Middle frontal gyrus (tissue), 1 donor: ENCODE measurements at regions not wholly inside any gene's neighbourhood (a gene's known extent, or its start where the extent isn't known, plus 50 kb on each side); places are given as distances from the start of the nearest gene placed in this dataset.
"Not testable (repeated sequence)": the region's sequence is repeated elsewhere in the genome, so short reads cannot be mapped to it uniquely, and the experiment has no call there.

Experiments
- DNase-seq: peaks from one replicate; pipeline ENCODE4 v3.0.0-alpha.2; 2015; ENCODE audit warnings: low spot score; ENCODE audit errors: extremely low spot score

DNA sequence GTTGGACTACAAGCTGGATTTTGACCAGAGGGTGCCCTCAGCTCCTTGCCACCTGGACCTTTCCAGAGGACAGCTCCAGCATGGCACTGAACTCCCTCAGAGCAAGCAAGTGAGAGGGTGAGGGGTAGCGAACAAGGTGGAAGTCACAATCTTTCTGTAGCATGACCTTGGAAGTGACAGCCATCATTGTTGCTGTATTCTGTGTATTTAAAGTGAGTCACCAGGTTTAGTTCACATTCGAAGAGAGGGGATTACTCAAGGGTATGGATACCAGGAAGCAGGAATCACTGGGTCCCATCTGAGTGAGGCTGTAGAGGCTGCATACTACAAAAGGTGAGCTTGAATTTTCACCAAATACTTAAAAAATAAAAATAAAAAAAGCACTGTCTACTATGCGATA is 280.0 kb upstream of the SPTLC3 start:
- no peak for DNase-seq

DNA sequence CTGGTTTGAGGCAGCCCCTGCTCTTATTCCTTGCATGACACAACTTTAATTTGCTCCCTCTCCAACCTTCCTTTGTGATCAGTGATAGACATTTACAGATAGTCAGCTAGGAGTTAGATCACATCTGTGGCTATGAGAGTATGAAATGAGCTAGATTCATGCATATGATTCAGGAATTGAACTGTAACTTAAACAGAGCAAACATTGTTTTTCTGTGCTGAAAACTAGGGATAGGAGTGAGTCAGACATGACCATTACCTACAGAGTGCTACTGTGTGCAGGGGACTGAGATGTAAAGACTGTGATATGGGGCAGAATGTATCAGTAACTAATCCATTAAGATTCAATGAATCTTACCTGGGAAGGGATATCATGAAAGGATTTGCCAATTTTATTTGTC is 279.4 kb upstream of the SPTLC3 start:
- DNase-seq: no peak

DNA sequence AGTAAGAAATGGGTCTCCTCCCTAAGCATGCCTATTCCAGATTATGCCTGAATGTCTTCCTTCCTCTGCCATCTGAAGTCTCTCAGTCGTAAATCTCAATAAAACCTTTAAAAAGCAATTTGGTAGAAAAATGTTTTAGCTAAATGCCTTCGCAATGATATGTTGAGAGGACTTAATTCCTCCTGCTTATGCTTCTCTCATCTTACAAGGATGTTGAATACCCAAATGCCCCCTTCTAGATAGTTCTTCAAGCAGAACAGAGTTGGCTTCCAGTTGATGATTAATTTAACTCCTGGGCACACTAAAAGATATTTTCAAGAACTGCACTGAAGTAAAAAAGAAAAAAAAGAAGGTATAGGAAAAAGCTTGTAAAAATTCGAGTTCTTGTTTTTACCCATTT is 275.0 kb upstream of the SPTLC3 start:
- no peak for DNase-seq

DNA sequence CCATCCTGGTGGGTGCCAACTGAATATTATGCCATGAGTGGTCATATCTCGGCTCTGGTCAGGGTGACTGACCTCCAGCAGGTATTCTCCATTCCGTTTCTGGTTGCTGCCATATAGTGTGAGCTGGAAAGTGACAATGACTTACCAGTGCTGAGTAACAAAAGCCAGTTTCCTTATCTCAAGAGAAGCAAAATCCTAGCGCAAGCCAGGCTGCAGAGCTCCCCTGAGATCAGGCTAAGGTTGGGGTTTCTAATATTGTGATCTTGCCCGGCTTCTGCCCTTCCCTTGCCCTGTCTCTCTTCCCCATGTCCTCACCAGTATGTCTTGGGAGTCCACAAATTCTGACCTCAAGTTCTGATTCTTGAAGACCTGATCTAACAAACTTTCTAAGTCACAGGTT is 271.3 kb upstream of the SPTLC3 start:
- DNase-seq: no peak

DNA sequence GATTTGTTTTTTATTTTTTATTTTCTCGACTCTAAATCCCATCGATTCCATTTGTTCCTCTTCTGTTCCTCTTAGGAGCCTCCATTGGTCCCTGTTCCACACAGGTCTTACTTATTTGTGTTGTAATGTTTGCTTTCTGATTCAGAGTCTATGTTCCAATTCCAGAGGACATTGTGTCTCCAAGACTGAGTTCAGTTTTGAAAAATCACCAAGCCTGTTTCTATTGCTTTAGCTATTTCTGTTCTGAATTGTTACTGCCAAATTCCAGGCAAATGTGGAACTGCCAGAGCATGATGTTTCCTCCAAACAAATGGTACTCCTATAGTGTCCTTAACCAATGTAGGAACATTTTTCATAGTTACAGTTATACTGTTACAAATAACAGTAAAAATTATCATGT is 270.9 kb upstream of the SPTLC3 start:
- DNase-seq: no peak

DNA sequence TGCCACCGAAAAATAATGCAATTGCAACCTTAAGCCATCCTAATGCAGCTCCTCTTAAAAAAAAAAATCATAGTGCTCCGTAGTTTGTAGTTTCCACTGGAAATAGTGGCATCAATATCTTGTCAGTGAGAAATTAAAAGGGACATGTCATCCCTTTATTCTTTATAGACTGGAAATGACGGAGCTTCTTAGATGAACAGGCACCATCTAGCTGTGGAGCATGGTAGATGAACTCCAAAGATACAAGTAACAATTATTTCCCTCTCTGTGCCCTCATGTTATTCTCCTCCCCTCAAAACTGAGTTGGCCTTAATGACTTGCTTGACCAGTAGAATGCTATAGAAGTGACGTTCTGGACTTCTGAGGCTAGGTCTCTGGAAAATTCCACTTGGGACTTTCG is 268.1 kb upstream of the SPTLC3 start:
- DNase-seq: no peak

DNA sequence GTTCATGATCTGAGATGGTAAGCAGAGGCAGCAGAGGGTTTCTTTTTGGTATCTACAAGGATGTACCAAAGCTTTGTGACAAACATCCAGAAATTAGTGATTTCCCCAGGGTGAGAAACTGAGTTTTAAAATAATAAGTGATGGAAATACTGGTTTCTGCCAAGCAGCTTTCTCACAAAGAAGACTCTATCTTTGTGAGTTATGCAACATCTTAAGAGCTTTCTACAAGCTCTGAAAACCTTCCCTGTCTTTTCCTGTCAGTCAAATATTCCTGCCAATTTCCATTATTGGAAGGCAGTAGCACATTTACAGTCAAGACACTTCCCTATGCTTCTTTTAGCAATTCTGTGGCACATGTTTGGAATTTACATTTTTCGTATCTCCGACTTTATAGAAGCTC is 264.7 kb upstream of the SPTLC3 start:
- no peak for DNase-seq

DNA sequence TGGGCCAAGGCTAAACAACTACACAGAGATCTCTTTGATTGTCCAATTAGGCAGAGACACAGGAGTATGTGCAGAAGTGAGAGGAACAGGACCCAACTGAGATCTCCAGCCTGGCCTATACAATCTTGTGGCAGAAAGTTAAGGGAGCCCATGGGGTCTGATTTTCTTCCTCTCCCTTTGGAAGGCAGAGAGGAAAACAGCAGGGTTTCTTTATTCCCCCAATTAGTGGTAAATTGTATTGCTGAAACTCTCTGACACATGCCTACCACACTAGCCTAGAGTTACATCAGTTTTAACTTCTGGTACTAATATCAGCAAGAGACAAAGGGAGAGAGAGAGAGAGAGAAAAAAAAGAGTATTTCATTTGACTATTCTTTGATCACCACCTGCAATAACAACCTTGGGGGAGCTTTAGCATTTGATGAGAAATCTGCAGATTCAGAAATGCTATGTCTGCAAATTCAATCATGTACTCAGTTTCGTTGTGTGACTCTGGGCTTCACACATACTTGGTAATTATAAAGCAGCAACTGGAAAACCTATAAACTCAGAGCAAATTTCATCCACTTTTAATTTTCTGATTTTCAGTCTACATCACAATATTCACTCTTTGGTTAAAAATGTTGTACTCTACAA is 260.3 kb upstream of the SPTLC3 start:
- DNase-seq: no peak

DNA sequence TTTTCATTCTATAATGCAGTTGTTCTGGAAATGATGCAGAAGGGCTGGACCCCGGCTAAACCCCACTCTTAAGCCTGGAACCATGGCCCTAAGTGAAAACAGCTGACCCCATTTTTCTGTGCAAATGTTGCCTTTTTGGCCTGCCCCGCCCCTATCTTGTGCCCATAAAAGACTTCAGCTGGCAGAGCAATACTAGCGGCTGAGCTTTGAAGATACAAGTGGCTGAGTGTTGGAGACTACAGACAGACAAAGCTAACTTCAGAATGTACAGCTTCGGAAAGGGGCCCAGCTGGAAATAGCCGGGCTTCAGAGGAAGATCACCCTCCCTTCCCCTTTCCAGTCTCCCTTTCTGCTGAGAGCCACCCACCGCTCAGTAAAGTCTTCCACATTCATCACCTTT is 258.6 kb upstream of the SPTLC3 start:
- no peak for DNase-seq

DNA sequence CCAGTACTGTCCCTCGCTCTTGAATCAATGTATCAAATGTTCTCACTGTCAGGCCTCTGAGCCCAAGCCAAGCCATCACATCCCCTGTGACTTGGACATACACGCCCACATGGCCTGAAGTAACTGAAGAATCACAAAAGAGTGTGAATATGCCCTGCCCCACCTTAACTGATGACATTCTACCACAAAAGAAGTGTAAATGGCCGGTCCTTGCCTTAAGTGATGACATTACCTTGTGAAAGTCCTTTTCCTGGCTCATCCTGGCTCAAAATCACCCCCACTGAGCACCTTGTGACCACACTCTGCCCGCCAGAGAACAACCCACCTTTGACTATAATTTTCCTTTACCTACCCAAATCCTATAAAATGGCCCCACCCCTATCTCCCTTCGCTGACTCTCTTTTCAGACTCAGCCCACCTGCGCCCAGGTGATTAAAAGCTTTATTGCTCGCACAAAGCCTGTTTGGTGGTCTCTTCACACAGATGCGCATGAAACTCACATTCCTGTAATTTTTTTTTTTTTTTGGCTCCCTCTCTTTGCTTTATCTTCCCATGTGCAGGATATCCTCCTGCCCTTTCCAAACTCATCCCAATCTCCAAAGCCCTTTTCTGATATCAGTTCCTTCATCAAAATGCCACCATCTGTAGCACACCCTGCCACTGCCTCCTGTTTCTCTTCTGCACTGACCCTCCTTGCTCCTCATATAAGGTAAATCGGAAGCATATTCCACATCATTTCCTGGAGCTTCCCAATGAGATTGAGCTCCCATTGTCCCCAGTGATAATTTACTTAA is 255.7 kb upstream of the SPTLC3 start:
- not testable (repeated sequence) for DNase-seq

DNA sequence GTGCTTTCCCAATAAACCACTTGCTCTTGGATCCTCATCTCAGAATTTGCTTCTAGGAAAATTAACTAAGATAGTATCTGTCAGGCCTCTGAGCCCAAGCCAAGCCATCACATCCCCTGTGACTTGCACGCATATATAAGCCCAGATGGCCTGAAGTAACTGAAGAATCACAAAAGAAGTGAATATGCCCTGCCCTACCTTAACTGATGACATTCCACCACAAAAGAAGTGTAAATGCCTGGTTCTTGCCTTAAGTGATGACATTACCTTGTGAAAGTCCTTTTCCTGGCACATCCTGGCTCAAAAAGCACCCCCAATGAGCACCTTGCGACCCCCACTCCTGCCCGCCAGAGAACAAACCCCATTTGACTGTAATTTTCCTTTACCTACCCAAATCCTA is 255.0 kb upstream of the SPTLC3 start:
- not testable (repeated sequence) for DNase-seq

DNA sequence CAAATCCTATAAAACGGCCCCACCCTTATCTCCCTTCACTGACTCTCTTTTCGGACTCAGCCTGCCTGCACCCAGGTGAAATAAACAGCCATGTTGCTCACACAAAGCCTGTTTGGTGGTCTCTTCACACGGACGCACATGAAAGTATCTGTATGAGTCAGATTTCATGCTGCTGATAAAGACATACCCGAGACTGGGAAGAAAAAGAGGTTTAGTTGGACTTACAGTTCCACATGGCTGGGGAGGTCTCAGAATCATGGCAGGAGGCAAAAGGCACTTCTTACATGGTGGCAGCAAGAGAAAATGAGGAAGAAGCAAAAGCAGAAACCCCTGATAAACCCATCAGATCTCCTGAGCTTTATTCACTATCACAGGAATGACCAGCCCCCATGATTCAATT is 249.3 kb upstream of the SPTLC3 start:
- not testable (repeated sequence) for DNase-seq

DNA sequence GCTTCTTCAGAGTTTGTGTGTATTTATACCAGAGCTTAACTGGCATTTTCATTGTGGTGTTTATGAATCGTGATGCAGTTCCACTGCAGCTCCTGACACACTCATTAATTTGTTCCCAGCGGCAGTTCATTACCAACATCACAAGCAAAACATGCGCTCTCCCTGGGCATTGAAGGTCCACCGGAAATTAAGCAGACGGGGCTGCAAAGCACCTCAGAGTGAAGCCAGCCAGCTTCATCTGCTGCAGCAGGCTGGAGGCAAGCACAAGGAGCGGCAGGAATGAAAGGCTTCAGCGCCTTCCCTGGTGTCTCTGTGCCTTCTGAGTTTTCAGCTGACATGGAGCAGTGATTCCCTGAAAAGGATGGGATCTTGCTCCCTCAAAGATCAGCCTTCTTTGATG is 246.0 kb upstream of the SPTLC3 start:
- DNase-seq: no peak

DNA sequence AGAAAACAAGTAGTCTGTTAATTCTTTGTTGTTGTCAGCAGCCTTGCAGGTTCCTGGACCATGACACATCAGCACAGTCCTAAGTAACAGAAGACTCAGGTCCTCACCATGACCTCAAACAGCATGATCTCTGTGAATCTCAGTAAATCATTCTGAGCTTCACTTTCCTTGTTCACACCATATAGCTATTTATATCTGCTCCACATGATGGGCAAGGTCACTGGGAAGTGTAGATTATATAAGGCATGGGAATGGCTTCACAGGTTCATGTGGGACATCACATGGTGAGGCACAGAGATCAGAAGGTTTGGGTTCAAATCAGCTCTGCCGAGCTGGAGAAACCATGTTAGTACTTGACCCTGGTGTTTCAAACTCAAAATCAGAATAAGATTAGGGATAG is 245.4 kb upstream of the SPTLC3 start:
- no peak for DNase-seq

DNA sequence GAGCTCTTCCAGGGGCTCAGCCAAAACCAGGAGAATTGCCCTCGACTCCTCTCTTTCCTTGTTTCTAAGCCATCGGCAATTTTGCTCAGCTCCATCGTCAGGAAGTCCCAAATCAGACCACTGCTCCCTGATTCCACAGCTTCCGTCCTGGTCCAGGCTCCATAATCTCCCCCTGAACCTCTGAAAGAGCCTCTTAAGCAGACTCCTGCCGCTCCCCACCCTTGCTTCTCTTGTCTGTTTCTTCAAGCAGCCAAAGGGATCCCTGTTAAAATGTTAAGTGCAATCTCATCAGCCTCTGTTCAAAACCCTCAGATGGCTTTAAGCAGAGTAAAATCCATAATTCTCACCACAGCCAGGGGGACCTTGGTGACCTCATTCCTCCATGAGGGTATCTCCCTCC is 244.7 kb upstream of the SPTLC3 start:
- no peak for DNase-seq

DNA sequence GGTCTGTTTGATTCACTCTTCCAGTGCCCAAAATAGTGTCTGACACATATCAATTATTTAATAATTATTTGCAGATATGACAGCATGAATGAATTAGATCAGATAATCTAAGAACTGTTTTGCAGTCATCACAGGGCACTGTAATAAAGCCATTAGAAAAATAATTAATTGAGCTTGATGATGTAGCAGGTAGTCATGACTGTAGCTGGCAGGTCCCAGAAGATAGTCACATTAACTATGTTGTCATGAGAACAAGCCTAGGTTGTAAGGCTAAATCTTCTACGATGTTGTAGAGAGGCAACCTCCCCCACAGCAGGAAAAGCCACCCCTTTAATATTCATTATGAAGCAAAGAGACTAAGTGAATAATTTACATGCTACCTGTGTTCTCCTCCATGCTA is 243.9 kb upstream of the SPTLC3 start:
- DNase-seq: no peak

DNA sequence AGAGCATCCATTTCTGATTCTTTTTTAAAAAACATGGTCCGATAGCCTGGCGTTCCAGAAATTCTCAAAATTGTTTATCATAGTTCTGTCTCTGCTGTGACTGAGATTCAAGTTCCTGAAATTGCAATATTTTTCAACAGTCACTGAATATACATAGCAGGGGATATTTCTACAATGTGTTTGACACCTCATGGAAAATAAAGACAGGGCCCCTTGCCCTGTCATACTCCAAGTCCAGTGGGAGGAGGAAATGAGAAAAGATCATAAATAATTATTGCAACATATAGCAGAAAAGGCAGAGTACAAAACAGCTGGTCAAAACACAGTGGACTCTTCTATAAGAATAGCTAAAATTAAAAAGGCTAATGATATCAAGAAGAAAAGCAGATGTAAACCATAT is 234.8 kb upstream of the SPTLC3 start:
- no peak for DNase-seq

DNA sequence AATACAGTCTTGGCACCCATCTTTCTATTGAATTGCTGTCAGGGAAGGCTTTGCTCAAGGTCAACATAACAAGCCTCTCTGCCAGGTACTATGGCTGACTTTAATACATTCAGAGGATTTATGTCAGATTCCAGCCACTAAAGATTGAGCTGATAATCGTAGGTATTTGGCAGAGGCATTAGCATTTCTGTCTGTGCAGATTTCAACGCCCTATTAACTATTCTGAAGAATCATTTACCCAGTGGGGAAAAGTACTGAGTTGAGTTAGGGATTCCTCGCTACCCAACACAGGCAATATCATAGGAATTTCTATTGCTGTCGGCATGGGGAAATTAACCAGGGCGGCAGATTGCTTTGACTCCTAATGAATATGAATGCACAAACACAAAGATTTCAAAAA is 233.7 kb upstream of the SPTLC3 start:
- DNase-seq: no peak

DNA sequence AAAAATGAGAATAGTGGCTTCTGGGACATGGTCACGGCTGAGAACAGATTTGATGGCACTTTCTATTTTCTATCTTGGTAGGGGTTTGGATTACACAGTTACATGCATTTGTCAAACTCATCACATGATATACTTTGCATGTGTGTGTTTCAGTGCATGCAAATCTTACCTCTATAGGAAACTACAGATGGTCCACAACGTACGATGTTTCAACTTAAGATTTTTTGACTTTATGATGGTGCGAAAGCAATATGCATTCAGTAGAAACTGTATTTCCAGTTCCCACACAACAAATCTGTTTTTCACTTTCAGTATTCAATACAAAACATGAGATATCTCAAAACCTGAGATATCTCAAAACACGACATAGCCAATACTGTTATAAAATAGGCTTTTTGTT is 231.8 kb upstream of the SPTLC3 start:
- no peak for DNase-seq

DNA sequence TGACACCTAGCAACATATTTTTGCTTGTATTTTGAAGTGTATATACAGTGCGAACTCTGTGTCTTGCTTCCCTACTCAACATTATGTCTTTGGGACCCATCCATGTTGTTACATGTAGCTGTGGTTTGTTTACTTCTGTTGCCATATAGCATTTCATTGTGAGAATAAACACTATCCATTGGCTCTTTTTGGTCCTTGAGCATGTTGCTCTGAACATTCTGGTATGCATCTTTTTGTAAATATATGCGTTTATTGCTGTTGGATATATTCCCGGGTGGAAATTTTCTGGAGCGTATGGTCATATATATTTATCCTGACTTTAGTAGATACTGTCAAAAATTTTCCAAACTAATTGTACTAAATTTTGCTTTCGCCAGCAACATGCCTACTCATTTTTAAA is 222.5 kb upstream of the SPTLC3 start:
- no peak for DNase-seq

DNA sequence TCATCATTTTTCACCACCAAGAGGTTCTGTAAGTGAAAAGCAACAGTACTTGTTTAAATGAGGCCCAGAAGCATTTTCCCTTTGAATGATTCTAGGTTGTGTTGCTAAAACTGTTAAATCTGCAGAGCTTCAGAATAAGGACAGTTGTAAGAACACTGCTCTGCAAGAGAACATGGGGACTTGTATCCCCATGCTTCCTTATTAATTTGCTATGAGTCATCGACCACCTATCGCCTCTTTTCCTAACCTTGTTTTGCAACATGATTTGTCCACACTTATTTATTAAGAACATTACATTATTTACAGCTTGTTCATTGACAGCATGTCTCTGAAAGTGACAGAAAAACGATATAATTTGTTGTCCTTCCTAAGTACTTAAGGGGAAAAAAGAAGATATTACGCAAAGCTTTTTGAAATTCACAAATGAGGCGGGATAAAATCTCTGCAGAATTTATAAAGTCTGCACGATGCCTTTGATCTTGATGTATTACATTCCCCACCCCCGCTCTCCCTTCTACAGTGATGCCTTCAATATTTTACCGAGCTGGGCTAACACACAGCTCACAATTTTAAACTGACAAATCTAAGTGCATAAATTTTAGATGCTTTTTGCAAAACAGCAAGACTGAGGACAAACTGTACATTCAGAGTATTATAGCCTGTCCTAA is 220.0 kb upstream of the SPTLC3 start:
- DNase-seq: no peak

DNA sequence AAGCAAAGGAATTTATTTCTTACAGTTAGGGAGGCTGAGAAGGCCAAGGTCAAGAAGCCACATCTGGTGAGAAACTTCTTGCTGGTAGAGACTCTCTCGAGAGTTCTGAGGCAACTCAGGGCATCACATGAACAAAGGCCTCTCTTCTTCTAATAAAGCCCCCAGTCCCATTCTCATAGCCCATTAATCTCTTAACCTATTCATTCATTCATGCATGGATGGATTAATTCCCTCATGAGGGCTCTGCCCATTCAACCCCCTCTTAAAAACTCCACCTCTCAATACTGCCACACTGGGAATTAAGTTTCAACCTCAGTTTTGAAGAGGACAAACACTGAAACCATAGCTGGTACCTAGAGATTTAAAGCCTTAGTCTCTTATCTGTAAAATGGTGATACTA is 217.9 kb upstream of the SPTLC3 start:
- no peak for DNase-seq

DNA sequence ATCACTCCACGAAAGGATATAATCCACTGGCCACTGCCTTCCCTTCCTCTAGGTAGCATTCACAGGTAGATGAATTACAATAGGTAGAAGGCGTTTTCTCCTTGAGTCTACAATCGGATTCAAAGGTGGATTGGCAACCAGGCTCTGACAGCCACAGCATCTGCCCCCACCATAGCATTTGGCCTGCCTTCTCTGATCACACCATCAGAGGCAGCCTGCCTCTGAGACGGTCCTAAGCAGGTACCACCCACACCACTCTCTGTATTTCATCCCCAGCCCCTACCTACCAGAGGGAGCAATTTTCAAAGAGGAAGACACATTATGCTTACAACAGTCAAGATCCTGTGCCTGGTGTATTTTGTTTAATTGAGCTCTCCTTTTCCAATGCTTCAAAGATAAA is 210.5 kb upstream of the SPTLC3 start:
- no peak for DNase-seq
